Stimulated activated CD4-positive, alpha-beta T cell treated with anti-CD3 and anti-CD28 coated beads, Interleukin-12 subunit alpha, Interleukin-12 subunit beta, amount 100 ng/mL, for 4 hours (primary cell): ENCODE measurements at regions not wholly inside any gene's neighbourhood (a gene's known extent, or its start where the extent isn't known, plus 50 kb on each side); places are given as distances from the start of the nearest gene placed in this dataset.
"Not testable (repeated sequence)": the region's sequence is repeated elsewhere in the genome, so short reads cannot be mapped to it uniquely, and the experiment has no call there.

Experiments
- DNase-seq: peaks from one replicate; pipeline ENCODE4 v3.0.0-alpha.2; 2020

GRCh38 chr7:32645255-32645654, 150.0 kb downstream of the AVL9 start:
- DNase-seq: not testable (repeated sequence)

GRCh38 chr7:32643194-32643593, 147.9 kb downstream of the AVL9 start:
- DNase-seq: no peak

GRCh38 chr7:32639122-32639521, 143.8 kb downstream of the AVL9 start:
- DNase-seq: no peak

GRCh38 chr7:32638479-32639121, 143.3 kb downstream of the AVL9 start:
- DNase-seq: not testable (repeated sequence)
